SU-DHL-6 (cell line): ENCODE measurements at regions not wholly inside any gene's neighbourhood (a gene's known extent, or its start where the extent isn't known, plus 50 kb on each side); places are given as distances from the start of the nearest gene placed in this dataset.

Experiments used
- H2AFZ ChIP-seq: fragments of 200-600 bp; sonication (generic); 2 replicates; pipeline ENCODE4 v1.6.1; 2014; ENCODE audit warnings: low read depth, mild to moderate bottlenecking, moderate library complexity, mixed read lengths, antibody characterized with exemption, low read length; ENCODE audit not compliant: severe bottlenecking
- H3F3A ChIP-seq: fragments of 200-600 bp; shearing (Covaris generic); 2 replicates; pipeline ENCODE4 v1.6.0; 2016; ENCODE audit warnings: antibody characterized with exemption, mild to moderate bottlenecking; ENCODE audit not compliant: insufficient read depth
- H3K27ac ChIP-seq: fragments of 200-600 bp; sonication (generic); 2 replicates; pipeline ENCODE4 v1.5.1; 2016; ENCODE audit warnings: low read depth, mild to moderate bottlenecking, low read length, moderate library complexity, mixed read lengths
- H3K27me3 ChIP-seq: fragments of 200-600 bp; sonication (generic), shearing (Covaris generic); 2 replicates; pipeline ENCODE4 v1.6.0; 2014; ENCODE audit warnings: mild to moderate bottlenecking, low read length
- H3K36me3 ChIP-seq: fragments of 200-600 bp; sonication (generic); 2 replicates; pipeline ENCODE4 v1.6.1; 2014; ENCODE audit warnings: mild to moderate bottlenecking, low read length, mixed read lengths
- H3K4me2 ChIP-seq: fragments of 300-600, 200-600 bp; shearing (Covaris generic), sonication (generic); 2 replicates; pipeline ENCODE4 v1.6.0; 2014; ENCODE audit warnings: low read length, low read depth, mild to moderate bottlenecking; ENCODE audit not compliant: poor library complexity, severe bottlenecking
- H3K4me3 ChIP-seq: fragments of 200-600 bp; sonication (generic); 2 replicates; pipeline ENCODE4 v1.5.1; 2014; ENCODE audit warnings: antibody characterized with exemption, low read length, mild to moderate bottlenecking, mixed read lengths; ENCODE audit not compliant: insufficient read depth, poor library complexity, severe bottlenecking
- H3K79me2 ChIP-seq: fragments of 200-600 bp; sonication (generic); 2 replicates; pipeline ENCODE4 v1.6.1; 2014; ENCODE audit warnings: mild to moderate bottlenecking, low read length, moderate library complexity; ENCODE audit not compliant: insufficient read depth
- H3K9ac ChIP-seq: fragments of 200-600 bp; sonication (generic); 2 replicates; pipeline ENCODE4 v1.7.0; 2014; ENCODE audit warnings: mild to moderate bottlenecking, low read length
- H3K9me2 ChIP-seq: fragments of 200-600 bp; sonication (generic); replicated peaks from 2 replicates; pipeline ENCODE4 v1.6.1; 2014; ENCODE audit warnings: low read length; ENCODE audit not compliant: insufficient read depth
- H3K9me3 ChIP-seq: fragments of 200-600 bp; sonication (generic); 2 replicates; pipeline ENCODE4 v1.6.1; 2014; ENCODE audit warnings: low read length, mixed read lengths; ENCODE audit not compliant: insufficient read depth
- H4K20me1 ChIP-seq: fragments of 200-600 bp; sonication (generic); 2 replicates; pipeline ENCODE4 v1.6.1; 2014; ENCODE audit warnings: low read depth, mild to moderate bottlenecking, antibody characterized with exemption, low read length, moderate library complexity, mixed read lengths
- CTCF ChIP-seq: fragments of 200-600 bp; sonication (generic); IDR thresholded peaks from one replicate; pipeline ENCODE4 v1.5.1; 2017; ENCODE audit warnings: antibody characterized with exemption, mild to moderate bottlenecking, low read length, moderate library complexity; ENCODE audit not compliant: insufficient read depth, poor library complexity, severe bottlenecking
- EZH2phosphoT487 ChIP-seq: fragments of 200-600 bp; sonication (generic), shearing (Covaris generic); conservative IDR thresholded peaks from 2 replicates; pipeline ENCODE4 v1.6.1; 2018; ENCODE audit warnings: mild to moderate bottlenecking, antibody characterized with exemption, low read length, moderate library complexity, mixed read lengths

GRCh38 chr1:228918335-228918734 lies 183.1 kb downstream of the RHOU start:
- Histone ChIP-seq H3K9ac (no peak overlapping the region), H4K20me1 (no peaks in the 10 kb centered on the region), H3K79me2 (no peaks in the 10 kb centered on the region), H3K9me3 (no peaks in the 10 kb centered on the region), H3F3A (no peaks in the 10 kb centered on the region), H2AFZ (no peak overlapping the region), H3K27ac (no peak overlapping the region), H3K27me3 (no peaks in the 10 kb centered on the region), H3K9me2 (no peaks in the 10 kb centered on the region), H3K4me3 (no peak overlapping the region), H3K36me3 (no peaks in the 10 kb centered on the region), H3K4me2 (no peak overlapping the region)
- TF ChIP-seq CTCF, result no peak
- no peak for TF ChIP-seq EZH2phosphoT487

- no peaks in the 10 kb centered on the region for H3K9me2 ChIP-seq
- no peak overlapping the region for H3K4me3 ChIP-seq
- no peaks in the 10 kb centered on the region for H4K20me1 ChIP-seq
- H3K79me2 ChIP-seq, result no peaks in the 10 kb centered on the region
- H3K9ac ChIP-seq, result no peak overlapping the region
- H3K27ac ChIP-seq, result no peak overlapping the region
- no peaks in the 10 kb centered on the region for H3K9me3 ChIP-seq
- H3F3A ChIP-seq, result no peaks in the 10 kb centered on the region
- H3K36me3 ChIP-seq, result no peaks in the 10 kb centered on the region
- no peak overlapping the region for H2AFZ ChIP-seq
- H3K27me3 ChIP-seq, result no peaks in the 10 kb centered on the region
- no peak overlapping the region for H3K4me2 ChIP-seq
- no peak for TF ChIP-seq CTCF
- no peak for TF ChIP-seq EZH2phosphoT487
Measured at GRCh38 chr1:228919914-228920313, 184.6 kb downstream of the RHOU start.

- Histone ChIP-seq H3K27me3 (no peaks in the 10 kb centered on the region), H3K36me3 (no peaks in the 10 kb centered on the region), H3K9me2 (no peaks in the 10 kb centered on the region), H4K20me1 (no peaks in the 10 kb centered on the region), H3K4me3 (no peak overlapping the region), H3K9me3 (no peaks in the 10 kb centered on the region), H3K4me2 (no peak overlapping the region), H2AFZ (no peak overlapping the region), H3K27ac (no peak overlapping the region), H3F3A (no peaks in the 10 kb centered on the region), H3K79me2 (no peaks in the 10 kb centered on the region), H3K9ac (no peak overlapping the region)
- no peak for TF ChIP-seq EZH2phosphoT487
- TF ChIP-seq CTCF, result no peak
Measured at GRCh38 chr1:228920831-228921230, 185.6 kb downstream of the RHOU start.

DNA sequence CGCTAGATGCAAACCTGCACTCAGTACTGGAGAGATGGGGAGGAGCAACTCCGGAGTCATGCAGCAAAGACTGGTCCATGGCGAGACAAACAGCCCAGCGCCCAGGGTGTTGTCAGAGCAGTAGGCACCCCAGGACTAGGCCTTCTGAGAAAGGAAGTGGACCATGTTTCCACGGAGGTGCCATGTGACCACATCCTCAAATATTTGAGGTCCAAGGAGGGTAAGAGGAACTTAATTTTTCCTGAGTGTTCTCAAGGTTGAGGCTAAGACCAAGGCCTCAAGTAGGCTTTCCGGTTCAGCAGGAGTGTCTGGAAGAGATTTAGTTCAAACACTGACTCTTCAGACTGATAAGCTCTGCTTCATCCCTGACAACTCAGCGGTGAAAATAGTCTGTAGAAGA lies 186.2 kb downstream of the RHOU start:
- Histone ChIP-seq H2AFZ (no peak overlapping the region), H4K20me1 (no peaks in the 10 kb centered on the region), H3K9me3 (no peaks in the 10 kb centered on the region), H3K27me3 (no peaks in the 10 kb centered on the region), H3K9ac (no peak overlapping the region), H3K9me2 (no peaks in the 10 kb centered on the region), H3F3A (no peaks in the 10 kb centered on the region), H3K27ac (no peak overlapping the region), H3K36me3 (no peaks in the 10 kb centered on the region), H3K4me2 (no peak overlapping the region), H3K79me2 (no peaks in the 10 kb centered on the region), H3K4me3 (no peak overlapping the region)
- TF ChIP-seq CTCF, result no peak
- no peak for TF ChIP-seq EZH2phosphoT487
